ENCODE measurements at regions not wholly inside any gene's neighbourhood (a gene's known extent, or its start where the extent isn't known, plus 50 kb on each side); places are given as distances from the start of the nearest gene placed in this dataset.

DNA sequence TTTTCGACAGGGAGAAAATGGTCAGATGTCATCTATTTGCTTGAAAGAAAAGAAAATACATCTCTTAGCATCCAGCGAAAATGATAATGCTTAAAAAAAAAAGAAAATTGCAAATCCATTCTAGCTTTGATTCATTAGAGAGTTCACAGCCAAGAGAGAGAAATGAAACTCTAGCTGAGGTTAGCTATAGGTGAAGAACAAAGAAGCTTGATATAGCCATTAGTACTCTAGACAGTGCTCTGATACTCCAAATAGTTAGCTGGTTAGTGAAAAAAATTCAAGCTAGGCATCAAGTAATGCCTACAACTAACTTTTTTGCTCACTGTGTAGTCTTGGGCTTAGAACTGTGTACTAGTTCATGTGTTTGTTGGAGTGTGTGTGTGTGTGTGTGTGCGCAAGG, 721.6 kb upstream of the SOX9 start:
- TF ChIP-seq CTCF (conservative IDR thresholded peaks at IDR 0.05; ENCODE audit: low read depth, low read length) (no peak), EZH2 (IDR thresholded peaks at IDR 0.05; ENCODE audit: borderline replicate concordance, low read depth, low read length, poor library complexity, severe bottlenecking) (no peak)
